ENCODE measurements at regions not wholly inside any gene's neighbourhood (a gene's known extent, or its start where the extent isn't known, plus 50 kb on each side); places are given as distances from the start of the nearest gene placed in this dataset.

DNA sequence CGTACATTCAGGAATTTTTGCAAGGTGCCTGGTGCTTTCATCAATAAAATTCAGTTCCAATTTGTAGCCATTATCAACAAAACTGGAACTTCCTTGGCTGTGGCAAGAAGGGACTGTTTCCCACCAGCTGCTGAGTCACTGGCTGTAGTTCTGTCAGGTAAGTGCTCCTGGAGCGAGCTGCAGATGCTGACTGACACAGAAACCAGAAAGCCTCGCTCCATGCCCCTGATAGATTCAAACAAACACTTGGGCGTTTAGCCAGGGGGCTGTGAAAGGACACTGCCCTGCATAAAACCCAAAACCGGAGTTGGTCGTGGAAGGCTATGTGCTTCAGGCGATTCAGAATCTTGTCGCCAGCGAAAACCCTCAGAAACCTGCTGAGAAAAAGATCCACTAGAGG is 188.4 kb upstream of the FAM9B start:
- H3K27me3 Mint-ChIP-seq (ENCODE audit: low read depth) = no peaks in the 10 kb centered on the region
- no peak overlapping the region for H3K4me3 Mint-ChIP-seq
- intact Hi-C loops (cut with micrococcal nuclease) = no loop called here
- peaks cover 5% of the 10 kb centered on the region for H3K9me3 Mint-ChIP-seq
- H3K4me1 Mint-ChIP-seq (ENCODE audit: low read depth) = no peaks in the 10 kb centered on the region
- DNase-seq = no peak
- H3K36me3 Mint-ChIP-seq (ENCODE audit: low read depth) = no peaks in the 10 kb centered on the region
- CTCF ChIA-PET = no interaction called here
- no peak overlapping the region for H3K27ac Mint-ChIP-seq

DNA sequence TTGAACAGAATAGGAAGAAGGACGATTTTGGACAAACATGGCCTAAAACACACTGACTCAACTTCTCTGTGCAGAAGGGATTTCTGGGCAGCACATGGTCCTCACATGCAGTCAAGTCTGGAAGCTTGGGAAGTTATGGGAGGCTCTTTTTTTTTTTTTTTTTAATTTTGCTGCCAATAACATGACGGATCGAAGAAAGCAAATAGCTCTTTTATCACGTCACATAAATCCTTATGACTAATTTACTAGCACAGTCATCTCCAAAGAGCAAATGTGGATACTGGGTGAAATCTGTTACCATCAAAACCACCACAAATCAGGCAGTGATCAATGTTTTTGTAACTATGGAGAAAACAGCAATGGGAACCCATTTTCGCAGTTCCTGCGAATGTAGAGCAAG is 193.3 kb upstream of the FAM9B start:
- CTCF ChIA-PET = no interaction called here
- peaks cover 3% of the 10 kb centered on the region for H3K9me3 Mint-ChIP-seq
- DNase-seq = no peak
- H3K36me3 Mint-ChIP-seq (ENCODE audit: low read depth) = no peaks in the 10 kb centered on the region
- peaks cover 5% of the 10 kb centered on the region for H3K4me1 Mint-ChIP-seq (ENCODE audit: low read depth)
- H3K27ac Mint-ChIP-seq = no peak overlapping the region
- H3K27me3 Mint-ChIP-seq (ENCODE audit: low read depth) = no peaks in the 10 kb centered on the region
- intact Hi-C loops (cut with micrococcal nuclease) = no loop called here
- H3K4me3 Mint-ChIP-seq = no peak overlapping the region

DNA sequence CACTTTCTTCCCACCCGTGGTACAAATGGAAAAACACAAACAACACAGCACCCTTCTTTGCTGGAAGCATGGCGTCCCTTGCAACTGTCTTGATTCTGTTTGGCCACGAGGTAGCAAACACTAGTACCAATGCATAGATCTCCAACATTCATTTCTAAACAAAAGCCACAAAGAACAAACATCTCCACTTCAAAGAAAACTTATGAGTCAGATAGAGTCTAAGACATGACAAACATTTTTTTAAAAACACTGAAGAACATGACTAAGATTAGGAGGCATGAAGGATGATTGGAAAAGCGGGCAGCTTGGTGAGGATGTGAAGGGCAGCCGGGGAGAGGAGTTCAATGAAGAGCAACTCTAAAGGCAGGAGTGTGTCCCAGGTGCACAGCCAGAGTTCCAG is 197.6 kb upstream of the FAM9B start:
- intact Hi-C loops (cut with micrococcal nuclease) = no loop called here
- Mint-ChIP-seq H3K36me3 (ENCODE audit: low read depth) (no peaks in the 10 kb centered on the region), H3K27ac (no peak overlapping the region), H3K4me1 (ENCODE audit: low read depth) (peaks cover 5% of the 10 kb centered on the region), H3K4me3 (no peak overlapping the region), H3K27me3 (ENCODE audit: low read depth) (no peaks in the 10 kb centered on the region), H3K9me3 (no peaks in the 10 kb centered on the region)
- CTCF ChIA-PET = no interaction called here
- no peak for DNase-seq

DNA sequence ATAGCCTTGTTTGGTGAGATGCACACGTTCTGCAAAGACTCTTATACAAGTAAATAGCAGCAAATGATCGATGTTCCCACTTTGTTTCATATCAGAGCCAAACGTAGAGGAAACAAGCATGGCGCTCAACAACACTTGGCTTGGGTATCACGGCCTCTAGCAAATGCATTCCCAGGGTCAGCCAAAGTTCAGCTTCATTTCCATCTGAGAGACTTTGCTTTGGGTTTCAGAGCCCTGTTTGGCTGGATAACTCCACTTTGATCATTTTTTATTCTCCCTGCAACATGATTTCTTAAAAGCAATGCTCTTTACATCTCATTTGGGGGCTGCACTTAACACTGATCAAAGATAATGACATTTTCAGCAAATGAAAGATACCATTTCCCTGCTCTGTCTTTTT is 199.2 kb upstream of the FAM9B start:
- Mint-ChIP-seq H3K9me3 (no peaks in the 10 kb centered on the region), H3K36me3 (ENCODE audit: low read depth) (no peaks in the 10 kb centered on the region), H3K4me1 (ENCODE audit: low read depth) (peaks cover 5% of the 10 kb centered on the region), H3K4me3 (no peak overlapping the region), H3K27me3 (ENCODE audit: low read depth) (no peaks in the 10 kb centered on the region), H3K27ac (no peak overlapping the region)
- intact Hi-C loops (cut with micrococcal nuclease) = no loop called here
- DNase-seq = no peak
- CTCF ChIA-PET = no interaction called here

DNA sequence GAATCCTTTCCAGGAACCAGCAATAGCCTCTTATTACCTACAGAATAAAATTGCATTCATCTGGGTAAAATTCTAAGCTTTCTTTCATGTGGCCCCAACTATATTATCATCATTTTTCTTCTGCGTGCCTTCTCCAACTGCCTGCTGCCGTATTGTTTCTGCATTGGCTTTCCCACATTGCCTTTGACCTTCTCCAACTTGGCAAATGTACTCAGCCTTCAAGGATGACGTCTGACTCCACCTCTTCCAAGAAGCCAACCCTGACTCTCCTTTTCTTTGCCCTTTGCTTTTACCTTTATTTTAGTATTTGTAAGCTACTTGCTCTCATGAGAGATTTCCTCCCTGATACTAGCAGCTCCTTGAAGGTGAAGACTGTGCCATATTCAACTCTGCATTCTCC is 200.4 kb upstream of the FAM9B start:
- intact Hi-C loops (cut with micrococcal nuclease) = no loop called here
- Mint-ChIP-seq H3K36me3 (ENCODE audit: low read depth) (no peaks in the 10 kb centered on the region), H3K9me3 (no peaks in the 10 kb centered on the region), H3K4me3 (no peak overlapping the region), H3K27ac (no peak overlapping the region), H3K27me3 (ENCODE audit: low read depth) (no peaks in the 10 kb centered on the region), H3K4me1 (ENCODE audit: low read depth) (peaks cover 5% of the 10 kb centered on the region)
- CTCF ChIA-PET = no interaction called here
- DNase-seq = no peak

DNA sequence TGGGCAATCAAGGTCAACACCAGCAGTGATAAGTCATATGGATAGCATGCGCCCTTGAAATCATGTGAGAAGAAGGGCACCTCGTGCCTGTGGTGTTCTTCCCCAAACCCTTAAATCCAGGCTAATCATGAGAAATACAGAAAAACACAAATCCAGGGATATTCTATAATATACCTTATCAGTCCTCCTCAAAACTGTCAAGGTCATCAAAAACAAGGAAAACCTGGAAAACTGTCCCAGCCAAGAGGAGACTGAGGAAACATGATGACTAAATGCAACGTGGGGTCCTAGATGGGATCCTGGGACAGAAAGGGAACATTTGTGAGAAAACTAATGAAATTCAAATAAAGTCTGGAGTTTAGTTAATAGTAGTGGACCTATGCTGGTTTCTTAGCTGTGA is 201.8 kb upstream of the FAM9B start:
- no peak for DNase-seq
- no peak overlapping the region for H3K4me3 Mint-ChIP-seq
- intact Hi-C loops (cut with micrococcal nuclease) = no loop called here
- no peak overlapping the region for H3K27ac Mint-ChIP-seq
- CTCF ChIA-PET = no interaction called here
- no peaks in the 10 kb centered on the region for H3K36me3 Mint-ChIP-seq (ENCODE audit: low read depth)
- H3K27me3 Mint-ChIP-seq (ENCODE audit: low read depth) = no peaks in the 10 kb centered on the region
- H3K4me1 Mint-ChIP-seq (ENCODE audit: low read depth) = peaks cover 5% of the 10 kb centered on the region
- no peaks in the 10 kb centered on the region for H3K9me3 Mint-ChIP-seq

DNA sequence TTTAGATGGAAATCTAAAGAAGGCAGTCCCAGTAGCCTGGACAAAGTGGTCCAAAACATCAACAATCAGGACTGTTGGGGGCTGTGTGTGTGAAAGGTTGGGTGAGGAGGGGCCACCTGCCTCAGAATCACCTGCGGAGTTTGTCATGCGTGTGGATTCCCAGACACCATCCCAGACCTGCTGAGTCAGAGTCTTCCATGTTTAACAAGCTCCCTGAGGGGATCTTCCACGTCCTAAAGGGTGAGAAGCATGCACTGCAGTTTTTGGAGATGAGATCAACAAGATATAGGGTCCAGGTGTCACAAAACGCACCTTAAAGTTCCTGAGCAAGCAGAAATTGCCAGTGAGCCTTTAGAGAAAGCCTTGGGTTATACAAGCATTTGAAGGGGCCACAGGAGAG is 207.0 kb upstream of the FAM9B start:
- CTCF ChIA-PET = no interaction called here
- Mint-ChIP-seq H3K9me3 (no peaks in the 10 kb centered on the region), H3K27ac (no peak overlapping the region), H3K27me3 (ENCODE audit: low read depth) (no peaks in the 10 kb centered on the region), H3K36me3 (ENCODE audit: low read depth) (no peaks in the 10 kb centered on the region), H3K4me3 (no peak overlapping the region), H3K4me1 (ENCODE audit: low read depth) (no peaks in the 10 kb centered on the region)
- no peak for DNase-seq
- intact Hi-C loops (cut with micrococcal nuclease) = no loop called here

DNA sequence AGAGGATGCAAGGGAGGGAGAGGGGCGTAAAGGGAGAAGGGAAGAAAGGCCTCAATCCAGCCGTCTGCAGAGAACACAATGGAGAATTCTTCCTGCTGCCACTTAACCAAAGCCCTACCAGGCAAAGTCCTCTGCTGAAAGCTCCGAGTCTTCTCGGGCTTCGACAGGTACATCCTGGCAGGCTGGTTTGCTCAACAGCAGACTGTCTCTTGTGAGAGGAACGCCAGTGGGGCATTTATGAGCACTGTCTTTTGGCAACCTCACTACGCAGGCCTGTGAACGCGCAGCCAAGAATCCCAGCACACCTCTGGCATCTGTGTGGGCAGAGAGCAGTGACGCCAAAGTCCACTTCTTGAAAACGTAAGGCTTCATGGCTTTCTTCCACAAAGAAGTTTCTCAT is 207.5 kb upstream of the FAM9B start:
- no peaks in the 10 kb centered on the region for H3K36me3 Mint-ChIP-seq (ENCODE audit: low read depth)
- no peaks in the 10 kb centered on the region for H3K27me3 Mint-ChIP-seq (ENCODE audit: low read depth)
- no peaks in the 10 kb centered on the region for H3K4me1 Mint-ChIP-seq (ENCODE audit: low read depth)
- CTCF ChIA-PET = no interaction called here
- no peak for DNase-seq
- intact Hi-C loops (cut with micrococcal nuclease) = no loop called here
- no peaks in the 10 kb centered on the region for H3K9me3 Mint-ChIP-seq
- H3K4me3 Mint-ChIP-seq = no peak overlapping the region
- H3K27ac Mint-ChIP-seq = no peak overlapping the region

DNA sequence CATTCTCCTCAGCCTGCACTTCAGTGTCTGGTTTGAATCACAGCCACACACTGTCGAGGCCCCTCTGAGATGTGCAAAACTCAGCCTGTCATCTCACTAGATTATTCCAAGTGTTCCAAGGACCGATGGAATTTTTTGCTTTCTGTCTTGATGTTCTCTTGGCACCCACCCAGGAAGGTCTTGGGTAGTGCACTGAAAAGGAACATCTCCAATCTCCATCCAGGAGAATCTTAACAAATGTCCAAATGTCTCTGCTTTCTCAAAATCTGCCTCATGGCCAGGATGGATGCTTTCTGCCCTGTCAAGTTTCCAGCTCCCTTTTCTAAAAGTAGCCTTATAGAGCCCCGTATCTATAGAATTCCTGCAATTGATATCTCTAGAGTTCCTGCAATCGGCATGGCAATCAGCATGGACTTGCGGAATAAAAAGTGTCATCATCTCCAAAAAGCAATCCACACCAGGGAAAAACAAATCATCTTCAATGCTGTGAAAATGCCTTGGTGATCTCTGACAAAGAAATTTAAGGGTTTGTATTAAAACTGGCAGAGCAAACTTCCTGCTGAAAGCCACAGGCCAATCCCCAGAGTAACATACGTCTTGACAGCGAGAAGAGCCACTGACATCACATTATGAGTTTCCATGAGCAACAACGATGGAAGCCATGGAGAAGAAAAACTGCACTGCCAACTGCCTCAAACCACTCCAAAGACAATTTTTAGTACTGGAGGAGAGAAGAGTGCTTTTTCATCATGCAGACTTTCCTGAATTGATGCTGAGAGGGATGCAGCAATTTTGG is 215.3 kb upstream of the FAM9B start:
- no peaks in the 10 kb centered on the region for H3K27me3 Mint-ChIP-seq (ENCODE audit: low read depth)
- peaks cover 4% of the 10 kb centered on the region for H3K4me1 Mint-ChIP-seq (ENCODE audit: low read depth)
- H3K27ac Mint-ChIP-seq = no peak overlapping the region
- H3K36me3 Mint-ChIP-seq (ENCODE audit: low read depth) = no peaks in the 10 kb centered on the region
- DNase-seq = no peak
- intact Hi-C loops (cut with micrococcal nuclease) = no loop called here
- CTCF ChIA-PET = no interaction called here
- no peak overlapping the region for H3K4me3 Mint-ChIP-seq
- H3K9me3 Mint-ChIP-seq = no peaks in the 10 kb centered on the region

DNA sequence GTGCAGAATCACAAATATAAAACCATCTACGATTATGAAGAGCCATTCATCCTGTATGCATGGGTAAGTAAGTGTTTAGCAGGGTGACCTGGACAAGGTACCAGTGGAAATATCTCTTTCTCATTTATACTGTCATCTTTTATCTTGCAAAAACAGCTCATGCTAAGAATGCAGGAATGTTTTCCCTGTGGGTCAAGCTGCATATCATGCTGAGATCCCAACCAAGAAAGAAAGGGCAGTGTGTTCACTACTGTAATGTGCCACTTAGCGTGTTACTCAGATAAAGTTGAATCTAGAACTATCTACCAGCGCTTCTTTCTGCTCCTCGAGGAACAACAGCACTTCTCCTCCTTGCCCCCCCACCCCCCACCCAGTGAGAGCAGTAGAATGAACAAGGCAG is 212.7 kb upstream of the TBL1X start:
- intact Hi-C loops (cut with micrococcal nuclease) = no loop called here
- CTCF ChIA-PET = no interaction called here
- Mint-ChIP-seq H3K27me3 (ENCODE audit: low read depth) (no peaks in the 10 kb centered on the region), H3K36me3 (ENCODE audit: low read depth) (no peaks in the 10 kb centered on the region), H3K4me3 (no peak overlapping the region), H3K9me3 (no peaks in the 10 kb centered on the region), H3K27ac (no peak overlapping the region), H3K4me1 (ENCODE audit: low read depth) (peaks cover 4% of the 10 kb centered on the region)
- DNase-seq = no peak

DNA sequence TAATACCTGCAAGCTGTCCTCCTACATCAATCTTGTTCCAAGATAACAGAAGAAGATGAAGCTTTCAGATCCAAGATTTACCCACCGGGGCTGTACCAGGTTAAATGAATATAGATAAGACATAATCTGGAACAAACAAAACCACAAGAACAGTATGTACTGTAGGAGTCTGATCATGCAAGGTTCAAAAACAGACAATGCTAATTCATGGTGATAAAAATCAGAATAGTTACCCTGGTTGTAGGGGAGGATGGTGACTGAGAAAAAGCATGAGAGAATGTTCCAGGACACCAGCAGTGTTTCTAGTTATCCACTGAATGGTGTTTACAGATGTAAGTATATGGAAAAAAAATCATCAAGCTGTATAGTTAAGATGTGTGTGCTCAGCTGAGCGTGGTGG is 211.6 kb upstream of the TBL1X start:
- intact Hi-C loops (cut with micrococcal nuclease) = no loop called here
- CTCF ChIA-PET = no interaction called here

DNA sequence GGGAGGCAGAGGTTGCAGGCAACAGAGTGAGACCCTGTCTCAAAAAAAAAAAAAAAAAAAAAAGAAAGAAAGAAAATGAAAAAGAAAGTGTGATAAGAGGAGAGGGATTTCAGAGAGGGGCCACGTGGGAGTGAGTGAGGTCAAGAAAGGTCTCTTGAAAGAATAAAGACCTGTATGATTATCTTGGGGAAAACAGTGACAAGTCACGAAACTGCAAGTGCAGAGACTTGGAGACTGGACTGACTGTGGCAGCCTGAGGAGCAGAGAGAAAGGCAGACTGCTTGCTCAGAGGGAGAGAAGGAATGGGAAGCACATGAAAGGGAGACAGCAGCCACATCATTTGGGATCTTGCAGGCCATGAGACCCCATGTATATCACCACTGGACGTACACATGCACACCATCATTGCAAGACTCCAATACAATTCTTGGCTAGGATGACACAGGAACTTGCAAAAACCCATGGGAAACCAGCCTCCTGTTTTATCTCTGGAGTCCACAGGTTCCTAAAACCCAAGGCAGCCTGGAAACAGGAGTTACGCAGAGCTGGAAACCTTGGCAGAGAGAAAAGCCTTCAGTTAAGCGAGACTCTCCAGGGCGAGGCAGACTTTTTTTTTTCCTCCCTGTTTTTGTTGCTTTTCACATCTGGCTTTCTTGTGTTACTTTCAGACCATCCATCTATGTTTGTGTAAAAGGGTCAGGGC is 207.0 kb upstream of the TBL1X start:
- Mint-ChIP-seq H3K4me3 (no peak overlapping the region), H3K27me3 (ENCODE audit: low read depth) (no peaks in the 10 kb centered on the region), H3K27ac (no peak overlapping the region), H3K4me1 (ENCODE audit: low read depth) (peaks cover 48% of the 10 kb centered on the region), H3K36me3 (ENCODE audit: low read depth) (peaks cover 1% of the 10 kb centered on the region), H3K9me3 (peaks cover 5% of the 10 kb centered on the region)
- peak; percentile 8 for DNase-seq
- intact Hi-C loops (cut with micrococcal nuclease) = loop anchor here (1.0 kb wide), 1 partner anchor 27 kb away; no protein-coding TSS in a partner anchor
- CTCF ChIA-PET = no interaction called here

More for the DNA sequence above, 211.6 kb upstream of the TBL1X start:
- Mint-ChIP-seq H3K4me1 (ENCODE audit: low read depth) (peaks cover 10% of the 10 kb centered on the region), H3K27me3 (ENCODE audit: low read depth) (no peaks in the 10 kb centered on the region), H3K36me3 (ENCODE audit: low read depth) (no peaks in the 10 kb centered on the region), H3K4me3 (no peak overlapping the region), H3K27ac (no peak overlapping the region), H3K9me3 (no peaks in the 10 kb centered on the region)
- DNase-seq = no peak

DNA sequence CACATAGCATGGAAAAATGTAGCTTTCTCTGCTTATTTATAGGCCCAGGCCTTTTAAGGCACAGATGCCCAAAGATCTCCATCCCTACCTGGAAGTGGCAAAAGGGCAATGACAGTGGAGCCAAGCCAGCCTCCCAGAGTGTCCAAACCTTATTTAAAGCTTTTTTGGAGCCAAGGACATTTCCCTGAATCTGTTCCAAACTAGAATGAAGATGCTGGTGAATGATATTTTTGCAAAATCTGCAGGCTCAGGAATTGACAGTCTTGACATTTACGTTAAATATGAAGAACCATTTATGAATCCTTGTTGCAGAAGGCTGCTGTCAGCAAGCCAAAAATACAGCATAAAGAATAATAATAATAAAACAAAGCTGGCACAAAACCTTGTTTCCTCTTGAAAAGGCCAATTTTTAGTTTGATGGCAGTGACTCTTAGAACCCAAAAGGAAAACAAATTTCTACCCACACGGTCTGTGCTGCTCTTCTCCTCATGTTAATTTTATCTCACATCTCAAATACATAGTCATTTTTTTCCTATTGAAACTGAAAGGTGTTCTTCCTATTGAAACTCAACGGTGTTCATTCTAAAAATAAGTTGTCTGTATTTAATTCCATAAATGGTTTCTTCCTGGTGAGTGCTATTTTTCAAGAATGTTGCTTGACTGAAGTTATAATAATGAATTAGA is 206.3 kb upstream of the TBL1X start:
- peaks cover 51% of the 10 kb centered on the region for H3K4me1 Mint-ChIP-seq (ENCODE audit: low read depth)
- no peak overlapping the region for H3K4me3 Mint-ChIP-seq
- H3K36me3 Mint-ChIP-seq (ENCODE audit: low read depth) = peaks cover 1% of the 10 kb centered on the region
- no peak for DNase-seq
- H3K27me3 Mint-ChIP-seq (ENCODE audit: low read depth) = no peaks in the 10 kb centered on the region
- CTCF ChIA-PET = no interaction called here
- no peak overlapping the region for H3K27ac Mint-ChIP-seq
- peaks cover 5% of the 10 kb centered on the region for H3K9me3 Mint-ChIP-seq
- intact Hi-C loops (cut with micrococcal nuclease) = loop anchor here (1.0 kb wide), 1 partner anchor 27 kb away; no protein-coding TSS in a partner anchor

Data from activated naive CD4-positive, alpha-beta T cell treated with anti-CD3 and anti-CD28 coated beads for 36 hours (primary cell).